ENCODE measurements at regions not wholly inside any gene's neighbourhood (a gene's known extent, or its start where the extent isn't known, plus 50 kb on each side); places are given as distances from the start of the nearest gene placed in this dataset.

GRCh38 chr7:127516320-127516719, 69.1 kb downstream of the GCC1 start:
- DNase-seq (ENCODE audit: low spot score): no peak
- intact Hi-C loops (cut with micrococcal nuclease; ENCODE audit: unreplicated experiment): no loop called here
- no peak overlapping the region for H3K4me3 ChIP-seq (ENCODE audit: low read depth, low read length, poor library complexity, severe bottlenecking)
- no peaks in the 10 kb centered on the region for H3K79me2 ChIP-seq (ENCODE audit: insufficient read depth, low read depth, low read length)
- POLR2A ChIA-PET: no interaction called here
- CTCF ChIA-PET (ENCODE audit: unreplicated experiment): no interaction called here
- no peaks in the 10 kb centered on the region for H4K20me1 ChIP-seq (ENCODE audit: insufficient read depth, low read length)
- no peak overlapping the region for H3K27ac ChIP-seq (ENCODE audit: low read depth, low read length, poor library complexity, severe bottlenecking)
- H3K9me3 ChIP-seq (ENCODE audit: low read length): no peaks in the 10 kb centered on the region
- no peaks in the 10 kb centered on the region for H3K4me1 ChIP-seq (ENCODE audit: insufficient read depth, low read length, poor library complexity, severe bottlenecking)
- no peak overlapping the region for H2AFZ ChIP-seq (ENCODE audit: low read length)
- TF ChIP-seq CTCF (conservative IDR thresholded peaks at IDR 0.05; ENCODE audit: low read length): no peak
- TF ChIP-seq EZH2phosphoT487 (IDR thresholded peaks at IDR 0.05; ENCODE audit: borderline replicate concordance, low read depth, low read length): no peak
- no TSS peak for BruUV-seq (replicated peaks)
- no peak overlapping the region for H3K4me2 ChIP-seq (ENCODE audit: low read length)
- no peaks in the 10 kb centered on the region for H3K9me2 ChIP-seq (ENCODE audit: insufficient read depth, low read length)
- H3K36me3 ChIP-seq (ENCODE audit: insufficient read depth, low read length): no peaks in the 10 kb centered on the region

- CTCF ChIA-PET (ENCODE audit: unreplicated experiment): no interaction called here
- no peaks in the 10 kb centered on the region for H3K79me2 ChIP-seq (ENCODE audit: insufficient read depth, low read depth, low read length)
Measured at GRCh38 chr7:127514499-127514898, 70.9 kb downstream of the GCC1 start.

GRCh38 chr7:127513311-127513710, 72.1 kb downstream of the GCC1 start:
- intact Hi-C loops (cut with micrococcal nuclease; ENCODE audit: unreplicated experiment): no loop called here

More at GRCh38 chr7:127514499-127514898, 70.9 kb downstream of the GCC1 start:
- Histone ChIP-seq H3K9me2 (ENCODE audit: insufficient read depth, low read length) (no peaks in the 10 kb centered on the region), H3K4me2 (ENCODE audit: low read length) (no peak overlapping the region), H3K4me3 (ENCODE audit: low read depth, low read length, poor library complexity, severe bottlenecking) (no peak overlapping the region), H3K9me3 (ENCODE audit: low read length) (no peaks in the 10 kb centered on the region), H4K20me1 (ENCODE audit: insufficient read depth, low read length) (no peaks in the 10 kb centered on the region), H2AFZ (ENCODE audit: low read length) (no peak overlapping the region), H3K36me3 (ENCODE audit: insufficient read depth, low read length) (no peaks in the 10 kb centered on the region), H3K4me1 (ENCODE audit: insufficient read depth, low read length, poor library complexity, severe bottlenecking) (no peaks in the 10 kb centered on the region), H3K27ac (ENCODE audit: low read depth, low read length, poor library complexity, severe bottlenecking) (no peak overlapping the region)
- no peak for TF ChIP-seq EZH2phosphoT487 (IDR thresholded peaks at IDR 0.05; ENCODE audit: borderline replicate concordance, low read depth, low read length)
- peak; percentile 68 for TF ChIP-seq CTCF (conservative IDR thresholded peaks at IDR 0.05; ENCODE audit: low read length)
- intact Hi-C loops (cut with micrococcal nuclease; ENCODE audit: unreplicated experiment): no loop called here
- peak; percentile 38 for DNase-seq (ENCODE audit: low spot score)
- POLR2A ChIA-PET: interaction anchor here (0.6 kb wide), 2 partner anchors 17 to 1687 kb away, joined by 3 read pairs; no protein-coding TSS in a partner anchor
- BruUV-seq (replicated peaks): no TSS peak

More at GRCh38 chr7:127513311-127513710, 72.1 kb downstream of the GCC1 start:
- H3K9me3 ChIP-seq (ENCODE audit: low read length): no peaks in the 10 kb centered on the region
- H3K9me2 ChIP-seq (ENCODE audit: insufficient read depth, low read length): no peaks in the 10 kb centered on the region
- no peak overlapping the region for H2AFZ ChIP-seq (ENCODE audit: low read length)
- H3K27ac ChIP-seq (ENCODE audit: low read depth, low read length, poor library complexity, severe bottlenecking): no peak overlapping the region
- DNase-seq (ENCODE audit: low spot score): no peak
- TF ChIP-seq EZH2phosphoT487 (IDR thresholded peaks at IDR 0.05; ENCODE audit: borderline replicate concordance, low read depth, low read length) (no peak), CTCF (conservative IDR thresholded peaks at IDR 0.05; ENCODE audit: low read length) (no peak)
- no peaks in the 10 kb centered on the region for H3K36me3 ChIP-seq (ENCODE audit: insufficient read depth, low read length)
- no peaks in the 10 kb centered on the region for H3K79me2 ChIP-seq (ENCODE audit: insufficient read depth, low read depth, low read length)
- no peak overlapping the region for H3K4me3 ChIP-seq (ENCODE audit: low read depth, low read length, poor library complexity, severe bottlenecking)
- CTCF ChIA-PET (ENCODE audit: unreplicated experiment): no interaction called here
- H4K20me1 ChIP-seq (ENCODE audit: insufficient read depth, low read length): no peaks in the 10 kb centered on the region
- POLR2A ChIA-PET: no interaction called here
- BruUV-seq (replicated peaks): no TSS peak
- no peak overlapping the region for H3K4me2 ChIP-seq (ENCODE audit: low read length)
- H3K4me1 ChIP-seq (ENCODE audit: insufficient read depth, low read length, poor library complexity, severe bottlenecking): no peaks in the 10 kb centered on the region
